Neuronal stem cell (in vitro differentiated cells): ENCODE measurements at regions not wholly inside any gene's neighbourhood (a gene's known extent, or its start where the extent isn't known, plus 50 kb on each side); places are given as distances from the start of the nearest gene placed in this dataset.

ENCODE experiments used
- DNase-seq: peaks from one replicate; pipeline ENCODE4 v3.0.0-alpha.2; 2013; ENCODE audit warnings: low spot score
- H2AFZ ChIP-seq: one replicate; pipeline ENCODE4 v1.6.1; 2013; ENCODE audit warnings: mild to moderate bottlenecking, low read length, inconsistent platforms
- H2AK5ac ChIP-seq: 2 replicates; pipeline ENCODE4 v1.6.1; 2013; ENCODE audit warnings: low read depth, mild to moderate bottlenecking, inconsistent platforms, low read length, moderate library complexity, mixed read lengths
- H2BK120ac ChIP-seq: 2 replicates; pipeline ENCODE4 v1.6.1; 2013; ENCODE audit warnings: low read depth, mild to moderate bottlenecking, inconsistent platforms, low read length, moderate library complexity, mixed read lengths
- H2BK12ac ChIP-seq: one replicate; pipeline ENCODE4 v1.6.1; 2013; ENCODE audit warnings: low read length, inconsistent platforms
- H2BK15ac ChIP-seq: 2 replicates; pipeline ENCODE4 v1.6.1; 2013; ENCODE audit warnings: mild to moderate bottlenecking, low read length, inconsistent platforms, mixed read lengths
- H2BK5ac ChIP-seq: one replicate; pipeline ENCODE4 v1.6.1; 2013; ENCODE audit warnings: inconsistent platforms, mild to moderate bottlenecking, low read length, moderate library complexity
- H3K14ac ChIP-seq: one replicate; pipeline ENCODE4 v1.6.1; 2013; ENCODE audit warnings: low read length, inconsistent platforms
- H3K18ac ChIP-seq: 2 replicates; pipeline ENCODE4 v1.6.1; 2013; ENCODE audit warnings: low read length, inconsistent platforms
- H3K23ac ChIP-seq: 2 replicates; pipeline ENCODE4 v1.6.1; 2013; ENCODE audit warnings: low read depth, mild to moderate bottlenecking, mixed read lengths, low read length, inconsistent platforms; ENCODE audit not compliant: poor library complexity
- H3K27ac ChIP-seq: replicated peaks from 3 replicates; pipeline ENCODE4 v1.5.1; 2013; ENCODE audit warnings: low read length, inconsistent platforms
- H3K27me3 ChIP-seq, 3 experiments: 2 replicates each; pipeline ENCODE4 v1.6.1; 2013; ENCODE audit warnings: low read length in 3 of 3, mild to moderate bottlenecking in 2 of 3, inconsistent platforms in 1 of 3, low read depth in 1 of 3, mixed read lengths in 1 of 3, moderate library complexity in 1 of 3; ENCODE audit not compliant: control insufficient read depth in 3 of 3, insufficient read depth in 3 of 3
- H3K36me3 ChIP-seq, 2 donors: replicated peaks in 1 of 2; 2 replicates each; pipeline ENCODE4 v1.6.1; 2013; ENCODE audit warnings: low read length in 2 of 2; ENCODE audit not compliant: control insufficient read depth in 2 of 2, insufficient read depth in 2 of 2
- H3K4ac ChIP-seq: 2 replicates; pipeline ENCODE4 v1.6.1; 2013; ENCODE audit warnings: inconsistent platforms, mild to moderate bottlenecking, low read length, moderate library complexity
- H3K4me1 ChIP-seq, 2 donors: 1 replicate in 1 of 2; 2 replicates in 1 of 2; pipeline ENCODE4 v1.6.1; 2013; ENCODE audit warnings: low read length in 2 of 2, low read depth in 1 of 2; ENCODE audit not compliant: control insufficient read depth in 2 of 2, insufficient read depth in 1 of 2
- H3K4me2 ChIP-seq: one replicate; pipeline ENCODE4 v1.6.1; 2013; ENCODE audit warnings: mild to moderate bottlenecking, low read length, inconsistent platforms; ENCODE audit not compliant: insufficient read depth, poor library complexity, severe bottlenecking
- H3K4me3 ChIP-seq, 2 donors: 2 replicates each; pipeline ENCODE4 v1.5.1; 2013; ENCODE audit warnings: low read length in 2 of 2, mild to moderate bottlenecking in 2 of 2, inconsistent platforms in 1 of 2, moderate library complexity in 1 of 2
- H3K79me1 ChIP-seq: one replicate; pipeline ENCODE4 v1.6.1; 2013; ENCODE audit warnings: low read depth, mild to moderate bottlenecking, inconsistent platforms, low read length, moderate library complexity
- H3K9ac ChIP-seq: one replicate; pipeline ENCODE4 v1.6.1; 2013; ENCODE audit warnings: mild to moderate bottlenecking, low read depth, low read length, inconsistent platforms; ENCODE audit not compliant: poor library complexity
- H3K9me3 ChIP-seq, 2 donors: replicated peaks in 1 of 2; 2 replicates each; pipeline versions ENCODE3 to v1.6.1; 2013; ENCODE audit warnings: low read length in 2 of 2, mild to moderate bottlenecking in 2 of 2, inconsistent platforms in 1 of 2, low read depth in 1 of 2, mixed read lengths in 1 of 2, moderate library complexity in 1 of 2; ENCODE audit not compliant: control insufficient read depth in 2 of 2, insufficient read depth in 1 of 2
- H4K8ac ChIP-seq: one replicate; pipeline ENCODE4 v1.6.1; 2013; ENCODE audit warnings: low read depth, mild to moderate bottlenecking, inconsistent platforms, low read length, moderate library complexity
- H4K91ac ChIP-seq: one replicate; pipeline ENCODE4 v1.6.1; 2013; ENCODE audit warnings: low read length, low read depth, mild to moderate bottlenecking, inconsistent platforms; ENCODE audit not compliant: poor library complexity
- WGBS, 2 donors: extraction: QIAGEN DNeasy Blood & Tissue Kit; methylation state at CpG; one replicate each; pipeline ENCODE4 v1.1.7; 2013; ENCODE audit warnings: missing lambda C conversion rate in 2 of 2, mixed read lengths in 1 of 2; ENCODE audit not compliant: insufficient read length in 2 of 2, insufficient replicate concordance in 1 of 2; ENCODE audit errors: extremely low coverage in 2 of 2; 5-methylcytosine and 5-hydroxymethylcytosine counted together

- Histone ChIP-seq H3K4ac (no peak overlapping the region), H3K79me1 (peaks cover 2% of the 10 kb centered on the region), H3K27me3 (no peaks in the 10 kb centered on the region), H3K27ac (no peak overlapping the region), H2AK5ac (no peak overlapping the region), H2BK5ac (no peak overlapping the region), H3K4me2 (no peak overlapping the region), H2BK120ac (no peak overlapping the region), H4K91ac (no peak overlapping the region), H3K9me3 (no peaks in the 10 kb centered on the region), H3K14ac (peak overlapping the region; percentile 94), H3K4me1 (no peaks in the 10 kb centered on the region), H3K4me3 (no peak overlapping the region), H3K23ac (no peak overlapping the region), H2BK15ac (no peak overlapping the region), H4K8ac (no peak overlapping the region), H3K18ac (no peak overlapping the region), H3K9ac (no peak overlapping the region), H3K36me3 (no peaks in the 10 kb centered on the region), H2BK12ac (no peak overlapping the region), H2AFZ (no peak overlapping the region)
- no CpG with 5 or more reads among the region's 12 CpGs for WGBS, 2 donors
- DNase-seq, result no peak
These were observed 117.7 kb upstream of the C1orf174 start for GRCh38 chr1:4017636-4018365.

GRCh38 chr1:4018466-4019146, 118.5 kb upstream of the C1orf174 start:
- Histone ChIP-seq H3K27me3 (no peaks in the 10 kb centered on the region), H3K18ac (no peak overlapping the region), H3K9ac (no peak overlapping the region), H2BK15ac (no peak overlapping the region), H3K14ac (no peak overlapping the region), H3K27ac (no peak overlapping the region), H2BK12ac (no peak overlapping the region), H2BK5ac (no peak overlapping the region), H3K79me1 (peaks cover 2% of the 10 kb centered on the region), H2AFZ (no peak overlapping the region), H4K91ac (no peak overlapping the region), H3K4ac (no peak overlapping the region), H3K4me1 (no peaks in the 10 kb centered on the region), H3K36me3 (no peaks in the 10 kb centered on the region), H3K23ac (peak overlapping the region; percentile 11), H3K4me3 (no peak overlapping the region), H2AK5ac (no peak overlapping the region), H4K8ac (no peak overlapping the region), H3K4me2 (no peak overlapping the region), H3K9me3 (no peaks in the 10 kb centered on the region), H2BK120ac (no peak overlapping the region)
- no peak for DNase-seq
- WGBS, 2 donors, result no CpG with 5 or more reads among the region's 25 CpGs

- H3K4me3 ChIP-seq, result no peak overlapping the region
- H3K18ac ChIP-seq, result no peak overlapping the region
- H2BK12ac ChIP-seq, result no peak overlapping the region
- H2AFZ ChIP-seq, result no peak overlapping the region
- no peak overlapping the region for H4K91ac ChIP-seq
- H3K14ac ChIP-seq, result no peak overlapping the region
- H2BK5ac ChIP-seq, result no peak overlapping the region
- H3K9me3 ChIP-seq, result no peaks in the 10 kb centered on the region
- H3K4me1 ChIP-seq, result no peaks in the 10 kb centered on the region
- H4K8ac ChIP-seq, result no peak overlapping the region
- H3K79me1 ChIP-seq, result peaks cover 2% of the 10 kb centered on the region
- H3K4me2 ChIP-seq, result no peak overlapping the region
- H3K23ac ChIP-seq, result no peak overlapping the region
- no peak overlapping the region for H3K4ac ChIP-seq
- 100% methylated on average over 2 of the region's 13 CpGs; no CpG with 5 or more reads in 1 of the 2 donors for WGBS, 2 donors
- H3K27ac ChIP-seq, result no peak overlapping the region
- H3K27me3 ChIP-seq, result no peaks in the 10 kb centered on the region
- H3K36me3 ChIP-seq, result no peaks in the 10 kb centered on the region
- no peak overlapping the region for H3K9ac ChIP-seq
- H2BK120ac ChIP-seq, result no peak overlapping the region
- H2AK5ac ChIP-seq, result no peak overlapping the region
- H2BK15ac ChIP-seq, result no peak overlapping the region
- no peak for DNase-seq
These were observed 119.1 kb upstream of the C1orf174 start for GRCh38 chr1:4019147-4019521.

- DNase-seq, result no peak
- Histone ChIP-seq H3K9ac (no peak overlapping the region), H3K79me1 (peaks cover 2% of the 10 kb centered on the region), H3K36me3 (no peaks in the 10 kb centered on the region), H2BK5ac (no peak overlapping the region), H2AFZ (no peak overlapping the region), H3K14ac (peak overlapping the region; percentile 43), H3K4me3 (no peak overlapping the region), H3K4me1 (no peaks in the 10 kb centered on the region), H2BK15ac (peak overlapping the region; percentile 10), H3K18ac (peak overlapping the region; percentile 53), H3K27ac (no peak overlapping the region), H4K91ac (no peak overlapping the region), H2BK120ac (no peak overlapping the region), H3K9me3 (no peaks in the 10 kb centered on the region), H4K8ac (no peak overlapping the region), H2AK5ac (peak overlapping the region; percentile 72), H3K4me2 (no peak overlapping the region), H2BK12ac (no peak overlapping the region), H3K23ac (no peak overlapping the region), H3K27me3 (no peaks in the 10 kb centered on the region), H3K4ac (no peak overlapping the region)
- WGBS, 2 donors, result no CpG with 5 or more reads among the region's 15 CpGs
These were observed 119.7 kb upstream of the C1orf174 start for GRCh38 chr1:4019606-4020331.
